NAMALWA (cell line): ENCODE measurements at regions not wholly inside any gene's neighbourhood (a gene's known extent, or its start where the extent isn't known, plus 50 kb on each side); places are given as distances from the start of the nearest gene placed in this dataset.

Experiments used
- DNase-seq: peaks from one replicate; pipeline ENCODE4 v3.0.0-alpha.2; 2015; ENCODE audit warnings: low spot score

GRCh38 chr10:78481842-78482241 lies 448.2 kb downstream of the RPS24 start:
- DNase-seq = no peak

DNA sequence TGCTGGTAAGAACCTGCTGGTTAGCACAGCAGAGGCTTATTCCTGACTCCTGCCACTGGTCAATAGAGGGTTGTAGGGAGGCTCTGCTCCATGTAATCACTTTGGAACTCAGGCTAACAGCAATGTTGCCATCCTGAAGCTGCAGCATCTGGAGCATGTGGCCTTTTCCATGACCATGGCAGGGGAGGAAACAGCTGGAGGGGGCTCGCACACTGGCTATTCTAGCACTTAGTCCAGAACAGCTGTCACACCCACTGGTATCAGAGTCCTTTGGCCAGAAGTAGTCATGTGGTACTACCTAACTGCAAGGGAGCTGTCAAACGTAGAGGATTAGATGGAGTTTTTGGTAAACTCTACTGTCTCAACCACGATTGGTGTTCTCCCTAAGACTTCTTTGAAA lies 450.0 kb downstream of the RPS24 start:
- no peak for DNase-seq

DNA sequence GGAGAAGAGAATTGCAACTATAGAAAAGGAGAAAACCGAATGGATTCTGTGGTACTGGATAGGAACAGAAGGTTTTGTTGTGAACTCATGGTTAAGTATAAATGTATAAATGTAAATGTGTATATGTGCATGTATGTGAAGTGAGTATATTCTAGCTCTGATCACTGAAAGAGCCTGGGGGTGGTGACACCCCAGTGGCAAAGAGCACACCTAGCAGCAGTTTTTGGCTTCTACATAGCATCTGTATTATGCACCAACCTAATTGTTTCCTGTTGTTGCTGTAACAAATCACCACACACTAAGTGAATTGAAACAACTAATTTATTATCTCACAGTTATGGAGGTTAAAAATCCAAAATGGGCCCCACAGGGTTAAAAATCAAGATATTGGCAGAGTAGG lies 455.4 kb downstream of the RPS24 start:
- no peak for DNase-seq

DNA sequence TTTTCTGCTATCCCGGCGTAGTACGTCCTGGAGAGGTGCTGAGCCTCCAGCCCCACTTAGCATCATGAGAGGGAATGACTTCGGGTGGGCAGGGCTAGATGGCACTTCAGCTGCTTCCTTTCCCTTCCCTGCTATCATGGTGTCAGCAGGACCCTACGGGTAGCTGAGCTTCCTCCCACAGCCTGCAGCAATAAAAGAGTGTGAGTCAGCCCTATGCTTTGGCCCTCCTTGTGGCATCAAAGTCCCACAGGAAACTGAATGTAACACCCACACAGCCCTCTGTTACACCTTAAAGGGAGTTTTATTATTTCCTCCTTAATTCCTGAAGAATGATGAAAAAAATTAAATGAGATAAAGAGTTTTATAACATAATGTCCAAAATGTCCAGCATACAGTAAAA lies 458.1 kb downstream of the RPS24 start:
- no peak for DNase-seq

DNA sequence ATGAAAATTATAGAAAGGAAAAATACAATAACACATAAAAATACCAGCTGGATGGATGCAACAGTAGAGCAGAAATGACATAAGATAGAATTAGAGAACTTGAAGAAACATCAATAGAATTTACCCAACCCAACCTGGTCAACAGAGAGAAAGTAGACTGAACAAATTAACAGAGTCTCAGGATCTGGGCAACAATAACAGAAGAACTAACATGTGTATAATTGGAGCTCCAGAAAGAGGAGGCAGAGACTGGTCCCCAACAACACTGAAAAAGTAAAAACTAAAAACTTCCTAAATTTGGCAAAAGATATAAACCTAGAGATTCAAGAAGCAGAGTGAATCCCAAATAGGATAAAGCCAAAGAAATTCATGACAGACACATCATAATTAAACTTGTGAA lies 458.8 kb downstream of the RPS24 start:
- DNase-seq = no peak

- DNase-seq = no peak
Observed at GRCh38 chr10:78494179-78494578, 460.5 kb downstream of the RPS24 start.

DNA sequence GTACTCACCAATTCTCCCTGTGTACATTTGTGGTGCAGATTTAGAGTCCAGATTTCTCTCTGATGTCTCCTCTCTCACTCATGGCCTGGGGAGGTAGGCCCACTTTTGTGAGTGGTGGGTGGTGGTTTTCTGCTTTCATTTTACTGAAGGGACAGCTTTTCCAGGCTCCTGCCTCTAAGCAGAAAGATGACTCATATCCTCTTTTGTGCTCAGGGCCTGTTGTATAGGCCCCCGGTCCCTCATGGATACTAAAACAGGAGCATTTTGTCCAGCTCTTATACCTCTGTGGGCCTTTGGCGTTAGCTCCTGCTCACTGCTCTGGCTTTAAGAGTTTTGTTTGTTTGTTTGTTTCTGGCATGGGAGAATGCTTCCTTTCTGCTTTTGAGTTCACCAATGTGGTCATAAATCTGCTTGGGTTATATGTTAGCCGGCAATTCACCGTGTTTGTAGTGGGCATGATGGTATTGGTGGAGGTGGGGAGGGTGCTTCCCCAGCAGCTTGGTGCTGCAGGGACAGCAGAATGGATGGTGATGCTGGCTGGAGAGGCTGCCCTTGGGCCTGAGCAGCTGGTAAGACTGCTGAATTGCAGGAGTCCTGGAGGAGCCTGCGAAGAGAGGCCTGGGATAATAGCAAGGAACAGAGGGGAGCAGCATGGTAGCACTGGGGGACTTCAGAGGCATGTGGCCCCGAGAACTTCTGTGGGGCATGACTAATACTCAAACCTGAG lies 468.7 kb downstream of the RPS24 start:
- DNase-seq = no peak

GRCh38 chr10:78504181-78504580 lies 470.5 kb downstream of the RPS24 start:
- no peak for DNase-seq

- DNase-seq = no peak
Observed at GRCh38 chr10:78505657-78506056, 472.0 kb downstream of the RPS24 start.

DNA sequence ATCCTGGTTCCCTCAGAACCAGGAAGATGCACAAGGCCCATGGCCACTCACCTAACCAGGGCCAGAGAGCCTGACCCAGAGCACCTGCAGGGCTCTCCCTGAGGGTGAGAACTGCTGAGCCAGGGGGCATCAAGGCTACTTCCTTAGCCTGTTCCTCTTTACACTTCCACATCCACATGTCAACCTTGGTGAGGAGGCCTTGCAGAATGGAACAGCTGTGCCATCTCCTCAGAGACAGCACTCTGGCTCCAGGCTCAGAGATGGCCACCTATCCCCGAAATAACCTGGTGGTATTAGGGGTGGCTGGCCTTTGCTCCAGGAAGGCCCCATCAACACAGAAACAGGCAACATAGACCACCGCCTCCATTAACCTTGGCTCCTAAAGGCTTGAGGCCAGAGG lies 473.0 kb downstream of the RPS24 start:
- no peak for DNase-seq

- DNase-seq = no peak
Observed at GRCh38 chr10:78507510-78508160, 474.0 kb downstream of the RPS24 start.

GRCh38 chr10:78508955-78509748 lies 475.5 kb downstream of the RPS24 start:
- DNase-seq = no peak

GRCh38 chr10:78510566-78511323 lies 477.1 kb downstream of the RPS24 start:
- DNase-seq = no peak

- no peak for DNase-seq
Observed at GRCh38 chr10:78511324-78512204, 477.9 kb downstream of the RPS24 start.

DNA sequence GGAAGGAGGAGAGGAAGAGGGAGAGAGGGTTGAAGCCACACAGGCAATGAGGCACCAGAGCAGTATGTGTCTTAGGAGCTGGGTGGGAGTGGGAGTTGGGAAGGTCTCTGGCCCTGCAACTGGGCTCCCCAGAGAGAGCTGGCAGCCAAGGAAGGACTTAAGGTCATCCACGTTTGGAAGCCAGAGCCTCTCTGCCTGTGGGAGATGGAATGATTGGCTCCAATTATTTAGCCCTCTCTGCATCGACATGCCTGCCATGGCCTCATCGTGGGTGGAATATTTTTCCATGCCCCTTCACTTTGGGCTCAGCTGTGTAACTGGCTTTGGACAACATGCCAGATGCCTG lies 478.5 kb downstream of the RPS24 start:
- DNase-seq = no peak

DNA sequence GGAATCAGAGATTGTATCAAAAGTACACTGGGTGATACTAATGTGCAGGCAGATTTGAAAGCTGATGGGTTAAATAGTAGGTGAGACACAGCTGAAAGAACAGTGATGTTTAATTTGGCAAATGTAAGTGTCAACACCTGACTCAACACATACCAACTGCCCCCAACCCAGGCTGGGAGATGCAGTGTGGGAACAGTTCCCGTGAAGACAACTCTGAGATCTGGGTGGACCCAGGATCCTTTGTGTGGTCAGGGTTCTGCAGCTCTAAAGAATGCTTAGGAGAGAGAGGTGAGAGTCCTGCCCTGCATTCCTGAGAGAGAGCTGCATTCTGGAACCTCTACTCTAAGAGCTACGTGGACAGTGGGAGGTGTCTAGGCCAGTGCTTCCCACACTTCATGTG lies 479.7 kb downstream of the RPS24 start:
- no peak for DNase-seq

DNA sequence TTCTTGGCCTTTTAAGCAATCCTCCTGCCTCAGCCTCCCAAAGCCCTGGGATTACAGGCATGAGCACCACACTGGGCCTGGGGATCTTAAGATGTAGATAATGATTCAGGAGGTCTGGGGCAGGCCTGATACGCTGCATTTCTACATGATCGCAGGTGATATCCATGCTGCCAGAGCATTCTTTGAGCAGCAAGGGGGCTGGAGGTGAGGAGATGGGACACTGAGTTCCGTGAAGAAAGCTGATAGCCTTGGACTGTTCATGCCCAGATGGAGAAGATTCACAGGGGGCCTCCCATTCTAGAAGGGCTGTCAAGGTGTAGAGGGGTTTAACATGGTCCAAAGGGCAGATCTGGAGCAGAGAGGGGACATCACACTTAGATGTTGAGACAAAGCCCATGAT lies 480.3 kb downstream of the RPS24 start:
- no peak for DNase-seq

- no peak for DNase-seq
Observed at GRCh38 chr10:78514459-78514858, 480.8 kb downstream of the RPS24 start.

- DNase-seq = no peak
Observed at GRCh38 chr10:78515038-78515872, 481.6 kb downstream of the RPS24 start.

- DNase-seq = no peak
Observed at GRCh38 chr10:78515873-78516153, 482.1 kb downstream of the RPS24 start.

DNA sequence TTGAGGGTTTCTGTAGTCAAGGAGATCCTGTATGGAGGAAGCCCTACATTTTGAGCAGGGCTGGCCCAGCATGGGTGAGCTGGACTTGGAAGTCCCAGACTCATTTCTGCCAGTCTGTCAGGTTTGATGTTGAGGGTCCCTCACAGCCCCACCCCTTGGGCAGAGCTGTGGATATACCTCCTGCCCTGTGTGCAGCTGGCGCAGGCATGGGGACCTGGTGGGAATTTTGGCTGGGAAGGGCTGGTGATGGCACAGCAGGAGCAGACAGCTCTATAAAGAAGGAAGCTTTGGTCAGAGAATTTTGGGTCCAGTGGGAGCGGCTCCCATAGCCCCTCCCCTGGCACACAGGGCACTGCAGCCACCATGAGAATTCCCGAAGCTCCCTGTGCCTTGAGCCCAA lies 482.6 kb downstream of the RPS24 start:
- DNase-seq = no peak
